GM12878 (cell line): ENCODE measurements at regions not wholly inside any gene's neighbourhood (a gene's known extent, or its start where the extent isn't known, plus 50 kb on each side); places are given as distances from the start of the nearest gene placed in this dataset.

ENCODE experiments used
- ATAC-seq: fragments of 200-7000 bp; cut with Tn5 transposase; 3 replicates; pipeline ENCODE4 v1.9.1; 2020; ENCODE audit warnings: mild to moderate bottlenecking, moderate library complexity
- BruUV-seq: library from RNA; stranded (reverse); fragments of 400-500 nt; replicated peaks from 2 replicates; lab custom pipeline; 2021; lab: Mats Ljungman, UMichigan
- CTCF ChIA-PET: fragments of 300-600 bp; sonication (Branson Sonifier 250); formaldehyde crosslinking; extraction: SDS; loops from one replicate; lab custom pipeline; 2021; ENCODE audit warnings: inconsistent platforms; lab: Yijun Ruan, JAX
- POLR2A ChIA-PET: fragments of 350-600 bp; formaldehyde crosslinking; extraction: SDS; loops from one replicate; lab custom pipeline; 2021; ENCODE audit warnings: inconsistent platforms; lab: Charles Lee
- RAD21 ChIA-PET: fragments of 300-600 bp; sonication (Branson Sonifier 250); formaldehyde crosslinking; loops from one replicate; lab custom pipeline; 2023; ENCODE audit warnings: antibody characterized with exemption; ENCODE audit not compliant: unreplicated experiment; lab: Charles Lee
- SMC1A ChIA-PET: fragments of 300-600 bp; sonication (Branson Sonifier 250); formaldehyde crosslinking; loops from one replicate; lab custom pipeline; 2023; ENCODE audit not compliant: unreplicated experiment, uncharacterized antibody; lab: Charles Lee
- DNase-seq: peaks from one replicate; pipeline ENCODE4 v3.0.0-alpha.2; 2011; ENCODE audit warnings: low read depth, low spot score
- FAIRE-seq: peaks from 3 replicates; lab custom pipeline; 2011; peaks lifted over from hg19 to GRCh38; lab: Jason Lieb, UNC
- H2AFZ ChIP-seq: 2 replicates; pipeline ENCODE4 v1.6.0; 2011; ENCODE audit warnings: low read depth, low read length, control low read depth; ENCODE audit not compliant: control insufficient read depth
- H3K27ac ChIP-seq: 2 replicates; pipeline ENCODE4 v1.5.1; 2011; ENCODE audit warnings: control low read depth; ENCODE audit not compliant: control insufficient read depth, insufficient read depth
- H3K27me3 ChIP-seq, 2 experiments: replicated peaks in 1 of 2; 2 replicates each; pipeline versions ENCODE4 v1.6.0 to v1.6.1; 2011; ENCODE audit warnings: low read length in 1 of 2; ENCODE audit not compliant: control insufficient read depth in 2 of 2, insufficient read depth in 2 of 2
- H3K36me3 ChIP-seq, 2 experiments: 2 replicates each; pipeline ENCODE4 v1.5.1; 2011; ENCODE audit warnings: low read length in 1 of 2; ENCODE audit not compliant: control insufficient read depth in 2 of 2, insufficient read depth in 2 of 2
- H3K4me1 ChIP-seq: 2 replicates; pipeline ENCODE4 v1.6.1; 2011; ENCODE audit warnings: mild to moderate bottlenecking, low read length, moderate library complexity, mixed read lengths; ENCODE audit not compliant: control insufficient read depth, insufficient read depth
- H3K4me2 ChIP-seq: 2 replicates; pipeline ENCODE4 v1.6.0; 2011; ENCODE audit warnings: control low read depth; ENCODE audit not compliant: control insufficient read depth, insufficient read depth
- H3K4me3 ChIP-seq: fragments of 200-600 bp; sonication (generic); 2 replicates; pipeline ENCODE4 v1.5.1; 2016
- H3K79me2 ChIP-seq: 2 replicates; pipeline ENCODE4 v1.6.0; 2011; ENCODE audit warnings: low read length; ENCODE audit not compliant: control insufficient read depth, insufficient read depth
- H3K9ac ChIP-seq: 2 replicates; pipeline ENCODE4 v1.8.0; 2011; ENCODE audit warnings: low read length, control low read depth, mixed read lengths; ENCODE audit not compliant: control insufficient read depth, insufficient read depth
- H3K9me3 ChIP-seq: replicated peaks from 3 replicates; pipeline ENCODE4 v1.5.1; 2011; ENCODE audit warnings: mild to moderate bottlenecking, low read length; ENCODE audit not compliant: control insufficient read depth, insufficient read depth
- H4K20me1 ChIP-seq: 2 replicates; pipeline ENCODE4 v1.6.0; 2011; ENCODE audit not compliant: control insufficient read depth, insufficient read depth
- BCL11A ChIP-seq: IDR thresholded peaks from 2 replicates; pipeline ENCODE4 v1.6.1; 2011; ENCODE audit warnings: low read depth, low read length
- ETV6 ChIP-seq, 2 experiments: fragments of 450-650 bp in 1 of 2; IDR thresholded peaks in 1 of 2; conservative IDR thresholded peaks in 1 of 2; 2 replicates each; pipeline ENCODE4 v1.6.1; 2014; ENCODE audit warnings: antibody characterized with exemption in 1 of 2, borderline replicate concordance in 1 of 2, low read depth in 1 of 2, mild to moderate bottlenecking in 1 of 2, moderate library complexity in 1 of 2
- FOS ChIP-seq: IDR thresholded peaks from 3 replicates; pipeline ENCODE4 v1.6.1; 2011; ENCODE audit warnings: borderline replicate concordance; ENCODE audit not compliant: insufficient read length; ENCODE audit errors: extremely low read depth
- MTA2 ChIP-seq: fragments of 450-650 bp; IDR thresholded peaks from 2 replicates; pipeline ENCODE4 v1.6.1; 2016; ENCODE audit warnings: low read depth, mild to moderate bottlenecking, moderate library complexity
- REST ChIP-seq: IDR thresholded peaks from 2 replicates; pipeline ENCODE4 v1.6.1; 2012; ENCODE audit warnings: mild to moderate bottlenecking, low read depth, low read length
- SMAD1 ChIP-seq: fragments of 450-650 bp; IDR thresholded peaks from 2 replicates; pipeline ENCODE4 v1.6.1; 2018; ENCODE audit warnings: mild to moderate bottlenecking, low read depth; ENCODE audit not compliant: partially characterized antibody
- ZNF592 ChIP-seq: fragments of 450-650 bp; IDR thresholded peaks from 2 replicates; pipeline ENCODE4 v1.6.1; 2017; ENCODE audit warnings: mild to moderate bottlenecking, moderate library complexity
- in situ Hi-C: fragments of 300-500 bp; cut with MboI; formaldehyde crosslinking; loops from 9 replicates; pipeline ENCODE4 v1.14.3; 2018; ENCODE audit warnings: mixed read lengths
- intact Hi-C: fragments of 100-400 bp; cut with micrococcal nuclease; formaldehyde crosslinking; loops from one replicate; pipeline ENCODE4 v1.14.2; 2022; ENCODE audit not compliant: unreplicated experiment
- TF ChIP-seq, protein P1 (sequence below): fragments of 150-350 bp; IDR thresholded peaks from 2 replicates; pipeline ENCODE4 v1.6.1; 2016; ENCODE audit warnings: low read depth, low read length
- TF ChIP-seq, protein P2 (sequence below): fragments of 450-650 bp; IDR thresholded peaks from 2 replicates; pipeline ENCODE4 v1.6.1; 2016; ENCODE audit warnings: mild to moderate bottlenecking

DNA sequence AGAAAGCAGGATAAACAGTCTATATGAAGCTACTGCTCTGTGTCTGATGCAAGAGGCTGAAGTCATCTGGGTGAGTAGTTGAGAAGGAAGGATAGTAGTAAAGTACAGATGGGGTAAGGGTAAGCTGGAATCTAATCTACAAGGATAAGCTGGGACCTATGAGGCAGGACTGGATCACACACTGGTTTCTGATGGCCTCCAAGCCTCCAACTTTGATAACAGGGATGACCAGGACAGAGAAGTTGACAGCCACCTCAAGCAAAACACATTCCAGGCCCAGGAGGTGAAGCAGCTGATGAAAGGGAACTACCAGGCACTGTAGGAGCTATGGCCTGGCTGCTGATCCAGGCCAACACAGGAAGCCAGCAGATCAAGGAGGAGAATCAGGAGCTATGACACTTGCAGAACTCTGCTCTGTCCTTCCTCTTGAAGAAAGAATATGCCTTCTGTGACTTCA lies 278.1 kb upstream of the TMEM229A start (continued):
- TF ChIP-seq, protein P1, sequence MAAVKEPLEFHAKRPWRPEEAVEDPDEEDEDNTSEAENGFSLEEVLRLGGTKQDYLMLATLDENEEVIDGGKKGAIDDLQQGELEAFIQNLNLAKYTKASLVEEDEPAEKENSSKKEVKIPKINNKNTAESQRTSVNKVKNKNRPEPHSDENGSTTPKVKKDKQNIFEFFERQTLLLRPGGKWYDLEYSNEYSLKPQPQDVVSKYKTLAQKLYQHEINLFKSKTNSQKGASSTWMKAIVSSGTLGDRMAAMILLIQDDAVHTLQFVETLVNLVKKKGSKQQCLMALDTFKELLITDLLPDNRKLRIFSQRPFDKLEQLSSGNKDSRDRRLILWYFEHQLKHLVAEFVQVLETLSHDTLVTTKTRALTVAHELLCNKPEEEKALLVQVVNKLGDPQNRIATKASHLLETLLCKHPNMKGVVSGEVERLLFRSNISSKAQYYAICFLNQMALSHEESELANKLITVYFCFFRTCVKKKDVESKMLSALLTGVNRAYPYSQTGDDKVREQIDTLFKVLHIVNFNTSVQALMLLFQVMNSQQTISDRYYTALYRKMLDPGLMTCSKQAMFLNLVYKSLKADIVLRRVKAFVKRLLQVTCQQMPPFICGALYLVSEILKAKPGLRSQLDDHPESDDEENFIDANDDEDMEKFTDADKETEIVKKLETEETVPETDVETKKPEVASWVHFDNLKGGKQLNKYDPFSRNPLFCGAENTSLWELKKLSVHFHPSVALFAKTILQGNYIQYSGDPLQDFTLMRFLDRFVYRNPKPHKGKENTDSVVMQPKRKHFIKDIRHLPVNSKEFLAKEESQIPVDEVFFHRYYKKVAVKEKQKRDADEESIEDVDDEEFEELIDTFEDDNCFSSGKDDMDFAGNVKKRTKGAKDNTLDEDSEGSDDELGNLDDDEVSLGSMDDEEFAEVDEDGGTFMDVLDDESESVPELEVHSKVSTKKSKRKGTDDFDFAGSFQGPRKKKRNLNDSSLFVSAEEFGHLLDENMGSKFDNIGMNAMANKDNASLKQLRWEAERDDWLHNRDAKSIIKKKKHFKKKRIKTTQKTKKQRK: no peak
- TF ChIP-seq SMAD1: no peak
- no peak for TF ChIP-seq MTA2

GRCh38 chr7:124308384-124308783 lies 275.5 kb upstream of the TMEM229A start:
- ATAC-seq (no peak), FAIRE-seq (no peak), DNase-seq (no peak)
- H3K9ac ChIP-seq: no peak overlapping the region
- RAD21 ChIA-PET: no interaction called here
- POLR2A ChIA-PET: no interaction called here
- H3K4me2 ChIP-seq: no peak overlapping the region
- no peak overlapping the region for H3K4me3 ChIP-seq
- in situ Hi-C loops (no loop called here), intact Hi-C loops (no loop called here)
- no peaks in the 10 kb centered on the region for H3K4me1 ChIP-seq
- H4K20me1 ChIP-seq: no peaks in the 10 kb centered on the region
- no peaks in the 10 kb centered on the region for H3K27me3 ChIP-seq
- CTCF ChIA-PET: interaction anchor here (0.8 kb wide), 1 partner anchor 13 kb away, joined by 3 read pairs; no protein-coding TSS in a partner anchor
- no peak overlapping the region for H3K27ac ChIP-seq
- SMC1A ChIA-PET: no interaction called here
- no peaks in the 10 kb centered on the region for H3K9me3 ChIP-seq
- no TSS peak for BruUV-seq
- H3K79me2 ChIP-seq: no peaks in the 10 kb centered on the region
- H2AFZ ChIP-seq: no peak overlapping the region
- no peaks in the 10 kb centered on the region for H3K36me3 ChIP-seq
- TF ChIP-seq ETV6 (conservative IDR thresholded peaks at IDR 0.05 in 1 of 2, IDR thresholded peaks at IDR 0.05 in 1 of 2; ENCODE audit: borderline replicate concordance in 1 of 2, low read depth in 1 of 2): no peak
- no peak for TF ChIP-seq ZNF592
- TF ChIP-seq REST: no peak
- TF ChIP-seq, protein P2, sequence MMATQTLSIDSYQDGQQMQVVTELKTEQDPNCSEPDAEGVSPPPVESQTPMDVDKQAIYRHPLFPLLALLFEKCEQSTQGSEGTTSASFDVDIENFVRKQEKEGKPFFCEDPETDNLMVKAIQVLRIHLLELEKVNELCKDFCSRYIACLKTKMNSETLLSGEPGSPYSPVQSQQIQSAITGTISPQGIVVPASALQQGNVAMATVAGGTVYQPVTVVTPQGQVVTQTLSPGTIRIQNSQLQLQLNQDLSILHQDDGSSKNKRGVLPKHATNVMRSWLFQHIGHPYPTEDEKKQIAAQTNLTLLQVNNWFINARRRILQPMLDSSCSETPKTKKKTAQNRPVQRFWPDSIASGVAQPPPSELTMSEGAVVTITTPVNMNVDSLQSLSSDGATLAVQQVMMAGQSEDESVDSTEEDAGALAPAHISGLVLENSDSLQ: no peak
- TF ChIP-seq BCL11A: no peak
- TF ChIP-seq FOS: no peak
- TF ChIP-seq, all 136 proteins: peak for 0
